ENCODE measurements at regions not wholly inside any gene's neighbourhood (a gene's known extent, or its start where the extent isn't known, plus 50 kb on each side); places are given as distances from the start of the nearest gene placed in this dataset.

DNA sequence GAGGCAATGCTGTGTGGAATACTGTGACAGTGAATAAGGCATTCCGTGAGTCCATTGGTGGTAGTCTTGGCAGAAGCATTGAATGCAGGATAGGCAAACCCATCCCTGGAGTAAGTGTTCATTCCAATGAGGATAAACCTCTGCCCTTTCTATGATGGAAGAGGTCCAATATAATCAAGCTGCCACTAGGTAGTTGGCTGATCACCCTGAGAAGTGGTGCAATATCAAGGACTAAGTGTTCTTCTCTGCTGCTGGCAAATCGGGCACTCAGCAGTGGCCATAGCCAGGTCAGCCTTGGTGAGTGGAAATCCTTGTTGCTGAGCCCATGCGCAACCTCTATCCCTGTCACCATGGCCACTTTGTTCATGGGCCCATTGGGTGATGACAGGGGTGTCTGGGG is 70.1 kb downstream of the FBXO4 start:
- TF ChIP-seq CTCF (IDR thresholded peaks at IDR 0.05; ENCODE audit: low read length) (no peak), EZH2 (optimal IDR thresholded peaks at IDR 0.05; ENCODE audit: low read depth, low read length) (no peak), EZH2phosphoT487 (IDR thresholded peaks at IDR 0.05; ENCODE audit: low read length) (no peak)
